Kidney epithelial cell (primary cell): ENCODE measurements at regions not wholly inside any gene's neighbourhood (a gene's known extent, or its start where the extent isn't known, plus 50 kb on each side); places are given as distances from the start of the nearest gene placed in this dataset.
"Not testable (repeated sequence)": the region's sequence is repeated elsewhere in the genome, so short reads cannot be mapped to it uniquely, and the experiment has no call there.

ENCODE experiments used
- DNase-seq: peaks from one replicate; pipeline ENCODE4 v3.0.0-alpha.2; 2010; ENCODE audit warnings: low read depth
- H3K27me3 ChIP-seq: 2 replicates; pipeline ENCODE4 v1.6.0; 2011; ENCODE audit warnings: low read length; ENCODE audit not compliant: control insufficient read depth, insufficient read depth
- H3K36me3 ChIP-seq: 2 replicates; pipeline ENCODE4 v1.5.1; 2011; ENCODE audit warnings: low read length; ENCODE audit not compliant: control insufficient read depth, insufficient read depth
- H3K4me3 ChIP-seq: 2 replicates; pipeline ENCODE4 v1.5.1; 2011; ENCODE audit warnings: low read depth, mild to moderate bottlenecking, control low read depth, low read length
- CTCF ChIP-seq: IDR thresholded peaks from 2 replicates; pipeline ENCODE4 v1.5.1; 2011; ENCODE audit warnings: mild to moderate bottlenecking, moderate library complexity, low read length, control low read depth, inconsistent platforms; ENCODE audit not compliant: insufficient read depth, poor library complexity, severe bottlenecking

GRCh38 chr1:181985281-181985680, 76.2 kb downstream of the ZNF648 start:
- DNase-seq = no peak
- TF ChIP-seq CTCF = no peak
- Histone ChIP-seq H3K27me3 (no peaks in the 10 kb centered on the region), H3K4me3 (no peak overlapping the region), H3K36me3 (no peaks in the 10 kb centered on the region)

GRCh38 chr1:181984006-181984405, 77.5 kb downstream of the ZNF648 start:
- no peak for DNase-seq
- no peak for TF ChIP-seq CTCF
- H3K27me3 ChIP-seq = no peaks in the 10 kb centered on the region
- no peak overlapping the region for H3K4me3 ChIP-seq
- no peaks in the 10 kb centered on the region for H3K36me3 ChIP-seq

GRCh38 chr1:181981821-181982220, 79.7 kb downstream of the ZNF648 start:
- no peaks in the 10 kb centered on the region for H3K27me3 ChIP-seq
- H3K36me3 ChIP-seq = no peaks in the 10 kb centered on the region
- DNase-seq = no peak
- TF ChIP-seq CTCF = no peak
- H3K4me3 ChIP-seq = no peak overlapping the region

- Histone ChIP-seq H3K4me3 (no peak overlapping the region), H3K27me3 (no peaks in the 10 kb centered on the region), H3K36me3 (no peaks in the 10 kb centered on the region)
- no peak for DNase-seq
- no peak for TF ChIP-seq CTCF
Measured at GRCh38 chr1:181972256-181972655, 89.3 kb downstream of the ZNF648 start.

- TF ChIP-seq CTCF = no peak
- no peak for DNase-seq
- H3K27me3 ChIP-seq = no peaks in the 10 kb centered on the region
- H3K4me3 ChIP-seq = no peak overlapping the region
- no peaks in the 10 kb centered on the region for H3K36me3 ChIP-seq
Measured at GRCh38 chr1:181971424-181971823, 90.1 kb downstream of the ZNF648 start.

- Histone ChIP-seq H3K36me3 (no peaks in the 10 kb centered on the region), H3K4me3 (no peak overlapping the region), H3K27me3 (no peaks in the 10 kb centered on the region)
- no peak for DNase-seq
- TF ChIP-seq CTCF = no peak
Measured at GRCh38 chr1:181969902-181970301, 91.6 kb downstream of the ZNF648 start.

GRCh38 chr1:181954696-181955095, 106.8 kb downstream of the ZNF648 start:
- H3K4me3 ChIP-seq, DNase-seq, H3K36me3 ChIP-seq: not testable (repeated sequence)

GRCh38 chr1:181954178-181954577, 107.3 kb downstream of the ZNF648 start:
- not testable (repeated sequence) for H3K36me3 ChIP-seq, DNase-seq

More at GRCh38 chr1:181954696-181955095, 106.8 kb downstream of the ZNF648 start:
- not testable (repeated sequence) for H3K27me3 ChIP-seq

More at GRCh38 chr1:181954178-181954577, 107.3 kb downstream of the ZNF648 start:
- H3K4me3 ChIP-seq, H3K27me3 ChIP-seq: not testable (repeated sequence)
